ENCODE measurements at regions not wholly inside any gene's neighbourhood (a gene's known extent, or its start where the extent isn't known, plus 50 kb on each side); places are given as distances from the start of the nearest gene placed in this dataset.
"Not testable (repeated sequence)": the region's sequence is repeated elsewhere in the genome, so short reads cannot be mapped to it uniquely, and the experiment has no call there.

DNA sequence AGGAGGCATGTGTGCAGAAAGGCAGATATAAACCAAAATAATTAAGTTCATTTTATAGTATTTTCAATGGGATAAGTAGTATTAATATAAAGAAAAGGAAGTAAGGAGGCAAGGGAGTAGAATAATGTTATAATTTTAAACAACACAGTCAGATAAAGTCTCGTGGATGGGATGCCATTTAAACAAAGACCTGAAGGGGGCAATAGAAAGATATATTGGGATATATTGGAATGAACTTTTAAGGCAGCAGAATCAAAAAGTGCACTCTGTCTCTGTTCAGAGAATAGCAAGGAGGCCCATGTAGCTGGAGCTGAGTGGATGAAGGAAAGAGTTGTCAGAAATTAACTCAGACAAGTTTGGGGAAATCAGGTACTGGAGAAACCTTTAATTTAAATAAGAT is 158.7 kb downstream of the CGGBP1 start:
- no peak for DNase-seq (ENCODE audit: low spot score)
- in situ Hi-C loops (cut with HindIII; ENCODE audit: low sequenced_read_pairs) = no loop called here

DNA sequence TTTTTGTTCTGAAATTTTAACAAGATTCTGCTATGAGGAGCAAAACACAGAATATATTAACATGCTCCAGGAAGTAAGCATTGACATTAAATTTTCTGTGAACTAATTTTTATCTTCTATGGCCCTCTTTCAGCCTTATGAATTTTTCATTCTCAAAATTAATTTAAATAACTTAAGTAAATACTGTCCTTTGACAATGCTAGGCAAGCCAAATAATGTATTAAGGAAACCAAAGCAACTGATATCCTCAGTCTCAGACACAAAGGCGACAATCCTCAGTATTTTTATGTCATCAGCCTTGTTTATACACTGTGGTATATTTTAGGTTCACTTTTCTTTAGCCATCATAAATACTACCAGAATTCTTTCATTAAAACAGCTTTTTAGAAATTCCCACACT is 159.8 kb downstream of the CGGBP1 start:
- no peak for DNase-seq (ENCODE audit: low spot score)
- in situ Hi-C loops (cut with HindIII; ENCODE audit: low sequenced_read_pairs) = no loop called here

DNA sequence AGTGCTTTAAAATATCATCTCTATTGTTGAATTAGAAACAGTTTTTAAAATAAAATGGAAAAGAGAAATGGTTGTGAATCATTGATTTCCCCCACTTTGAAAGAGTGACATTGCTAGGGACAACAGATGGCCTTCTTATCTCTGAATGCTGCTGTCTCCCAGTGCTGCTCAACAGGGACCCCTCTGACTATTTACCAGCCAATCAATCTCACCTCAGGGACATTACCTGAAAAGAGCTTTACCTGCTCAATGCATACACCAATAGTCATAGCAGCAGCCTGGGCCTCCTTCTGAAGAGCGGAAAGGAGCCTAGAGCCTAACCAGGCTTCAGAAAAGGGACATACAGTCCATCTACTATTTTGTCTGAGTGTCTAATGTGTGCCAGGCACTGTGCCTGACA is 162.8 kb downstream of the CGGBP1 start:
- DNase-seq (ENCODE audit: low spot score) = no peak
- in situ Hi-C loops (cut with HindIII; ENCODE audit: low sequenced_read_pairs) = no loop called here

DNA sequence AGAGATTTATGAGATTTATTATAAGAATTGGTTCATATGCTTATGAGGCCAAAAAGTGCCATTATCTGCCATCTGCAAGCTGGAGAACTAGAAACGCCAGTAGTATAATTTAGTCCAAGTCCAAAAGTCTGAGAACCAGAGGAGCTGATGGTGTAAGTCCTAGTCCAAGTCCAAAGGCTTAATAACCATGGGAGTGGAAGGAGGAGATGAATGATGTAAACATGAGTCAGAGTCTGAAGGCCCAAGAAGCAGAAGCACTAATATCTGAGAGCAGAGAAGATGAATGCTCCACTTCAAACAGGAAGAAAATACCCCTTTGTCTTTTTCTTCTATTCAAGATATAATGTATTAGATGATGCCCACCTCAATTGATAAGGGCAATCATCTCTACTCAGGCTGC is 185.7 kb downstream of the CGGBP1 start:
- no peak for DNase-seq (ENCODE audit: low spot score)

DNA sequence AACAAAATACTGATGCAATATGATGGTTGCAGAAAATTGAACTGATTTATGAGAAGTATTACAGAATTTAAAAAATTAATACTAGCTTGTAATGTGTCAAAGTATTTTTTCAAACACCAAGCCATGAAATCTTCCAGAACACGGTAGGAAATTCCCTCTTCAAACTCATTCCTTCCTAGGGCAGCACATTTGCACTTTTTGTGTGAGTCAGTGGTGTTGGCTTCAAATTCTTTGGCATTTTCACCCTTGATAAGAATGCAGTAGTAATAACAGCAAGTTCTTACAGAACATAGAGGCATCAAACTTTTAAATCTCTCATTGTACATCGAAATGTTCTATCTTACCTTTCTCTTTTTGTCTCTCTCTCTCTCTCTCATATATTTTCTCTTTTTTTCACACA is 191.8 kb downstream of the CGGBP1 start:
- in situ Hi-C loops (cut with HindIII; ENCODE audit: low sequenced_read_pairs) = no loop called here
- no peak for DNase-seq (ENCODE audit: low spot score)

More for the DNA sequence above, 185.7 kb downstream of the CGGBP1 start:
- in situ Hi-C loops (cut with HindIII; ENCODE audit: low sequenced_read_pairs) = no loop called here

DNA sequence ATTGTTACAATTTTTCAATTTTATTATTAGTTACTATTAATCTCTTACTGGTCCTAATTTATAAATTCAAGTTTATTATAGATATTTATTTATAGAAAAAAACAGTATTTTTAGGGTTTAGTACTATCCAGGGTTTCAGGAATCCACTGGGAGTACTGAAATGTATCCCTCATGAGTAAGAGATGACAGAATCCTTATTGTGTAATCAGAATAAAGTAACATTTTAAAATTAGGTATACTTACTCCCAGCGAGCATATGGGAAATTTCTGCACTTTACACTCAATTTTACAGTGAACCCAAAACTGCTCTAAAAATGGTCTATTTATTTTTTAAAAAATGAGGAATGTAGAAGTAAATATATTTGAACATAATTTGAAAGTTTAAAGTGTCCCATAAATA is 202.7 kb downstream of the CGGBP1 start:
- in situ Hi-C loops (cut with HindIII; ENCODE audit: low sequenced_read_pairs) = no loop called here

DNA sequence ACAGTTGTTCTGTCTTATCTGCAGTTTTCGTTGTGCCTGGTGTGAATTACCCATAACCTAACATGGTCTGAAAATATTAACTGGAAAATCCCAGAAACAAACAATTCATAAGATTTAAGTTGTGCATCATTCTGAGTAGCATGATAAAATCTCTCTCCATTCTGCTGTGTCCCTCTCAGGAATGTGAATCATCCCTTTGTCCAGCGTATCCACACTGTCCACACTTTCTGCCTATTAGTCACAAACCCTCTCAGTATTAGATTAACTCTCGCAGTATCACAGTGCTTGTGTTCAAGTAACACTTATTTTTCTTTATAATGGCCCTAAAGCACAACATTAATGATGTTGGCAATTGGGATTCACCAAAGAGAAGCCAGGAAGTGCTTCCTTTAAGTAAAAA is 203.2 kb downstream of the CGGBP1 start:
- DNase-seq (ENCODE audit: low spot score) = no peak
- in situ Hi-C loops (cut with HindIII; ENCODE audit: low sequenced_read_pairs) = no loop called here

More for the DNA sequence above, 202.7 kb downstream of the CGGBP1 start:
- DNase-seq (ENCODE audit: low spot score) = no peak

DNA sequence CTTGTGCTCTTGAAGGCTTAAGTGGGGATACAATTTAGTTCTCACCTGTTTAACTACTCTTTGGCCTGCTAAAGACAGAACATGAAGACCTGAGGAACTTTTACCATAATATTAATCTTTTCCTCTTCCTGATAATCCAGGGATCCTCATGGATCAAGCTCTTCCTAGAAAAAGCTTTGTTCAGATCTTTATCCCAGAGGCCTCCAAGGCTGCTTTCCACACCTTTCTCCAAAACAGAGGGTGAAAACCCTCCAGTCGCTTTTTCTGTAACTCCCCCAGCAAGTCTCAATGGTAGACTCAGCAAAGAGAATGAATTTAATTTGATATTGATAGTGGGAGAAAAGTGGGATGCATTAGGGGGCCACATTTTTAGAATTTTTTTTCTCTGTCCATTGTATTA is 203.6 kb downstream of the CGGBP1 start:
- DNase-seq (ENCODE audit: low spot score) = no peak
- in situ Hi-C loops (cut with HindIII; ENCODE audit: low sequenced_read_pairs) = no loop called here

DNA sequence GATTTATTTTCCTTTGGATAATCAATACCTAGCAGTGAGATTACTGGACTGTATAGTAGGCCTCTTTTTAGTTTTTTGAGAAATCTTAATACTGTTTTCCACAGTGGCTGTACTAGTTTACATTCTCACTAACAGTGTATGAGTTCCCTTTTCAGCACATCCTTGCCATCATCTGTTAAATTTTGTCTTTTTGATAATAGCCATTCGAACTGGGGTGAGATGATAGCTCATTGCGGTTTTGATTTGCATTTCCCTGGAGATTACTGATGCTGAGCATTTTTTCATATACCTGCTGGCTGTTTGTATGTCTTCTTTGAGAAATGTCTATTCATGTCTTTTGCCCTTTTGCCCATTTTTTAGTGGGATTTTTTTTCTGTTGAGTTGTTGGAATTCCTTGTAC is 210.8 kb downstream of the CGGBP1 start:
- in situ Hi-C loops (cut with HindIII; ENCODE audit: low sequenced_read_pairs) = no loop called here
- no peak for DNase-seq (ENCODE audit: low spot score)

DNA sequence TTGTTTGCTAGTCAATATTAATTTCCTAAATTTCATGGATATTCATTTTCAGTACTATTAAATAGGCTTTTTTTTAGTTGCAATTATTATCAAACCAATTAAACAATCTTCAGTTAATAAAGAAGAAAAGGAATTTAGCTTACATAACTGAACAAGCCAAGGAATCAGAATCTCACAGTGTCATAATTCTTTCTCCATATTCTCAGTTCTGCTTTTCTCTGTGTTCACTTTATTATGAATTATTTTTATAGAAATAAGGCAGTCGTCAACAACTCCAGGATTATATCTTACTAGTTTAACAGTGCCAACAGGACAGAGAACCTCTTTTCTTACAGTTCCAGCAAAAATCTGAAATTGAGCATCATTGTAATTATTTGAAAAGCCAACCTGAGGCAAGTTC is 221.7 kb downstream of the CGGBP1 start:
- no peak for DNase-seq (ENCODE audit: low spot score)
- in situ Hi-C loops (cut with HindIII; ENCODE audit: low sequenced_read_pairs) = no loop called here

DNA sequence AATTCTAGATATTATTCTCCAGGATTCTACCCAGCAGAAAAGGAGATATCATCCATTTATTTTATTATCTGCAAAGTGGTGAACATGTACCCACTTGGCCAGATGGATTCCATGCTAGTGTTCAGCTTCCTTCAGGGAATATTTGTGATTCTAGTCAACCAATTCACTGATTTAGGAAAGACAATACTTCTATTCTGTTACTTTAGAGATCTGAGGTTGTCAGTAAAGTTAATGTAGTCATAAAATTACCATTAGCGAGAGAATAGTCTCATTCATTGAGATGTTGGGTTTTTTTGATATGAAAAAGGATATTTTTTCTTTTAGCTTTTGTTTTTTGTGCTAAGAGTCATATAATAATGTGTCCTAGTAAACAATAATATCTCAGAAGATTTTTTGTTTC is 222.8 kb downstream of the CGGBP1 start:
- DNase-seq (ENCODE audit: low spot score) = no peak
- in situ Hi-C loops (cut with HindIII; ENCODE audit: low sequenced_read_pairs) = no loop called here

DNA sequence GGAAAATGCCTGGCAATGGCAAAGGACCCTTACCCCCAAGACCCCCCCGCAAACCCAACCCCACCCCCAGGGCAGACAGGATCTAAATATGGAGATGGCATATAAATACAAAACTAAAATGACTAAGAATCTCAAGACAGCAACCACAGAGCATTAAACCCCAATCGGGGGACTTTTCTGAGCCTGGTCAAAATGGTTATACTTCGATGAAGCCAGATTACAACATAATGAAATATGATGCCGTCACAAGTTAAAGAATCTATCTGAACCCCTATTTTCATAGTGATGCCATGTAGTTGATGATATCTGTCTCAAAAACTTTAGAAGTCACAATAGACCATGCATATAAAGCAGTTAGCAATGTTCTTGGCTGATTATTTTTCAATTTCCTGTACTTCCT is 223.6 kb downstream of the CGGBP1 start:
- DNase-seq (ENCODE audit: low spot score) = no peak
- in situ Hi-C loops (cut with HindIII; ENCODE audit: low sequenced_read_pairs) = no loop called here

DNA sequence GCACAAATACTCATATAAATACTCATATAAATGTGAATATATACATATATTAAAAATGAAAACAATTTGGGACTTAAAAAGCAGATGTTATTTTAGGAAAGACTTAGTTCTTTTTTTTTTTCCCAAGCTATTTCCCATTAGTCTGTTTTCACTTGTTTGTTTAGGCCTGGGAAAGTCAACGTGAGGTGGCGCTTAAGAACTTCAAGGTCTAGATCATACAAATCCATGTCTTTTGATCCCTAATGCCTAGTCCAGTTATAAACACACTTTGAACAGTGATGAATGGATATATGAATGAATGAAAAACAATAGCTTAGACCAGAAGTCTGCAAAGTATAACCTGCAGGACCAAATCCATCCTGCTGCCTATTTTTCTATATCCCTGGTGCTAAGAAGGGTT is 224.5 kb downstream of the CGGBP1 start:
- in situ Hi-C loops (cut with HindIII; ENCODE audit: low sequenced_read_pairs) = no loop called here
- no peak for DNase-seq (ENCODE audit: low spot score)

DNA sequence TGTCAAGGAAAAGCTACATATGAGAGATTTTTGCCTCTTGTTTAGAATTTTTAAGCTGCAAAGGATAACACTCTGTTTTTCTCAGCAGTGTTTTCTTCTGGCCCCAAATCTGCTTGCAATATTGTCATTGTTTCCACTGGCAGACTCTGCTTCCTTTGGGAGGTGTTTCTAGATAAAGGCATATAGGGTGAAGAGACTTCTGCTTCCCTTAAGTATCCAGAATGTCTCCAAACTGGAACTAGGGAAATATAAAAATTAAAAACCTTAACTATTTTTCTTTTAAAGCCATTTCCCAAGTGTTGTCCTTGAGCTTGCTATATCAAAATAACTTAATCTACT is 225.8 kb downstream of the CGGBP1 start:
- in situ Hi-C loops (cut with HindIII; ENCODE audit: low sequenced_read_pairs) = no loop called here
- DNase-seq (ENCODE audit: low spot score) = no peak

DNA sequence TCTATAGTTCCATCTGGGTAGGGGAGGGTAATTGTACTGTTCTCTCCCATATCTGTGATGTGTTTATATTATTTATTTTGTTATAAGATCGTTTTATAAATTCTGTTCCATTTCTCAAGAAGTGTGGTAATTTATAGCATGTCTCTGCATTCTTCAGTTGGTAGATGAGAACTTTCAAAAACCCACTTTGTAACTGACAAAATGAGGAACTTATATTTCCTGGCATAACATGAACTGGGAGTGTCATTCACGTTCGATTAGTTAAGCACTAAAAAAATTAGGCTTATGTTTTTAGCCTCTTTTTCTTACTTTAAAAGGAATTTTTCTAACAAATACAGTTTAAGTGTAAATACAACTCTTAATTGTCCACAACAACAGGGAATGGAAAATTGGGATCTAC is 230.8 kb downstream of the CGGBP1 start:
- in situ Hi-C loops (cut with HindIII; ENCODE audit: low sequenced_read_pairs) = no loop called here
- DNase-seq (ENCODE audit: low spot score) = no peak

DNA sequence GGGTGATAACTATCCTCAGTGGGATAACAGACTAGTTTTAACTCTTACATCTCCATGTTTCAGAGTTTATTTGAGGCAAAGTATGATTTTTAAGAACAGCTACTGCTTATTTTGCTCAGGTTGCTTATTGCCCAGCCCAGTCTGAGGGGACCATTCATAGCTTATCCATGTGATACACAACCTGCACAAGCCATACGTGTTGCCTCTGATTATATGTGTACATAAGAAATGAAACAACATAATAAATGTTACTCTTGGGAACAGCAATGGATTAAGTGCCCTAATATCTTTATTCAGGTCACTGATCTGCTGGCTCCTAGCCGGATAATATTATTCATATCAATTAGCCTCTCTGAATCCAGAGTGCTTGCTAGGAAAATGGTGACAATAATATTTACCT is 236.2 kb downstream of the CGGBP1 start:
- in situ Hi-C loops (cut with HindIII; ENCODE audit: low sequenced_read_pairs) = no loop called here
- DNase-seq (ENCODE audit: low spot score) = no peak

DNA sequence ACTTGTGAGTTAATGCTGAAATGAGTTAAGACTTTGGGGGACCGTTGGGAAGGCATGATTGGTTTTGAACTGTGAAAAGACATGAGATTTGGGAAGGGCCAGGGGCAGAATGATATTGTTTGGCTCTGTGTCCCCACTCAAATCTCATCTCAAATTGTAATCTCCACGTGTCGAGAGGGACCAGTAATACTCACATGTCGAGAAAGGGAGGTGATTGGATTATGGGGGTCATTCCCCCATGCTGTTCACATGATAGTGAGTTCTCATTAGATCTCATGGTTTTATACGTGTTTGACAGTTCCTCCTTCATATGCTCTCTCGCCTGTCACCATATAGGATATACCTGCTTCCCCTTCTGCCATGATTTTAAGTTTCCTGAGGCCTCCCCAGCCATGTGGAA is 245.3 kb downstream of the CGGBP1 start:
- DNase-seq (ENCODE audit: low spot score); in situ Hi-C loops (cut with HindIII; ENCODE audit: low sequenced_read_pairs): not testable (repeated sequence)

DNA sequence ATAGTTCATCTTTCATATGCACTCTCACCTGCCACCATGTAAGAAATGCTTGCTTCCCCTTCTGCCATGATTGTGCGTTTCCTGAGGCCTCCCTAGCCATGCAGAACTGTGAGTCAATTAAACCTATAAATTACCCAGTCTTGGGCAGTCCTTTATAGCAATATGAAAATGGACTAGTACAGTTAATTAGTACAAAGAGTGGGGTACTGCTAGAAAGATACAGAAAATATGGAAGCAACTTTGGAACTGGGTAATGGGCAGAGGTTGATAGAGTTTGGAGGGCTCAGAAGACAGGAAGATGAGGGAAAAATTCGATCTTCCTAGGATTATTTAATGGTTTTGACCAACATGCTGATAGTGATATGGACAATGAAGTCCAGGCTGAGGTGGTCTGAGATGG is 246.9 kb downstream of the CGGBP1 start:
- in situ Hi-C loops (cut with HindIII; ENCODE audit: low sequenced_read_pairs) = no loop called here
- no peak for DNase-seq (ENCODE audit: low spot score)

DNA sequence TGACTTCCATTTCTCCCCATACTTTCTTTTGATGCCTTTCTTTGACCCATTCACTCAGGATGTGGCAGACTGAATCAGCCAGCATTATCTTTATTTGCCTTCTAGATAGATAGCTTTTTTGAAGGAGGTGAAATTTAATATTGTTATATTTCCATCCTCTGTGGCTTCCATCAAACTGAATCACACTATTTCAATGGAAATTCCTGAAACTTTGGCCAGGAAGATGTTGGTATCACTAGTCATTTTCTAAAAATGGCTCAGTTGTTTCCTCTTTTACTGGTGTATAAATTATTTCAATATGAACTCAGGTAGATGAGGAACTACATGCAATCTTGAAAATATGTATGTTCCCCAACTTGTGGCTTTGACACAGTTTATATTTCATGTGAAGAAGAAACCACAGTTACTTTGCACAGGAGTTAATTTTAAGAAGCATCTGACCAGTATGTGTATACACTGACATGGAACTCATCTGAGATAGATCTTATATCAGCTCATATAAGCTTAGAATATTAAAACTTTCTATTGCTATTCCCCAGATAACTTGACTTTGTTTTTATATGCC is 248.3 kb downstream of the CGGBP1 start:
- no peak for DNase-seq (ENCODE audit: low spot score)
- in situ Hi-C loops (cut with HindIII; ENCODE audit: low sequenced_read_pairs) = no loop called here

DNA sequence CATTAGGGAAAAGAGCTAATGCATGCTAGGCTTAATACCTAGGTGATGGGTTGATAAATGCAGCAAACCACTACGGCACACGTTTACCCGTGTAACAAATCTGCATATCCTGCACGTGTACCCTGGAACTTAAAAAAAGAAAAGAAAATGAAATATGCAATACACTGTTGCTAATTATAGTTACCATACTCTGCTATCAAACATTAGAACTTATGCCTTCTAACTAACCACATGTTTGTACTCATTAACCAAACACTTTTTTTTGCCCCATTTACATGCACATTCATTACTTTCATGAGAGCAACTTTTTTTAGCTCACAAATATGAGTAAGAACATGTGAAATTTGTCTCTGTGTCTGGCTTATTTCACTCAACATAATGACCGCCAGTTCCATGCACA is 253.1 kb downstream of the CGGBP1 start:
- DNase-seq (ENCODE audit: low spot score) = no peak
- in situ Hi-C loops (cut with HindIII; ENCODE audit: low sequenced_read_pairs) = no loop called here

DNA sequence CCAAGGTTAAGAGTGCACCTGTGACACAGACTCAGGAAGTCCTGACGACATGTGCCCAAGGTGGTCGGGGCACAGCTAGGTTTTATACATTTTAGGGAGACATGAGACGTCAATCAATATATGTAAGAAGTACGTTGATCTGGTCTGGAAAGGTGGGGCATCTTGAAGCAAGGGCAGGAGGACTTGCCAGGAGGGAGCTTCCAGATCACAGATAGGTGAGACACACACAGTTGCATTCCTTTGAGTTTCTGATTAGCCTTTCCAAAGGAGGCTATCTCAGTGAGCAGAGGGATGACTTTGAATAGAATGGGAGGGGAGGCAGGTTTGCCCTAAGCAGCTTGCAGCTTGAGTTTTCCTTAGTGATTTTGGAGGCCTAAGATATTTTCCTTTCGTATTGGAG is 257.4 kb downstream of the CGGBP1 start:
- in situ Hi-C loops (cut with HindIII; ENCODE audit: low sequenced_read_pairs) = no loop called here

DNA sequence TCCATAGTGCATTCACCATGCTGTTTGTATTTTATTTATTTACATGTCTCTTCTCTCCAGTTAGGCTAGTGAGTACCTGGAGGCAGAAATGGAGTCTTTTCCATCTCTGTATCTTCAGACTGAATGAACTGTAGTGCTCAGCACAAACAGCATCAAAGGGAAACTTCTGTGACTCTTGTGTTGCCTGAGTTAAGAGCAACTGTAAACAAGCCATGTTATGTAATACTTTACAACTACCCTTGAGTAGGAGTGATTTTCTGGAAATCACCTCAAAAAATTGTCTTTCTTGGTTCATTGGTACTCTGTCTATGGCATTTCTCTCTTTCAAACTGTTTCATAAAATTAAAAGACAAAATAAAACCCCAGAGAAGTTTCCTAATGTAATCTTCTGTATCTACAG is 258.3 kb downstream of the CGGBP1 start:
- in situ Hi-C loops (cut with HindIII; ENCODE audit: low sequenced_read_pairs) = no loop called here
- no peak for DNase-seq (ENCODE audit: low spot score)

More for the DNA sequence above, 257.4 kb downstream of the CGGBP1 start:
- DNase-seq (ENCODE audit: low spot score) = no peak

Measured in G401 (cell line).